Trophoblast cell (in vitro differentiated cells and primary cell): ENCODE measurements at regions not wholly inside any gene's neighbourhood (a gene's known extent, or its start where the extent isn't known, plus 50 kb on each side); places are given as distances from the start of the nearest gene placed in this dataset.

Experiments
- DNase-seq, 2 donors: peaks; one replicate each; pipeline ENCODE4 v3.0.0-alpha.2; 2016
- H2AFZ ChIP-seq: 2 replicates; pipeline ENCODE4 v1.6.1; 2013; ENCODE audit warnings: low read length, moderate library complexity, mild to moderate bottlenecking; ENCODE audit not compliant: insufficient read depth, poor library complexity
- H2AK5ac ChIP-seq: 2 replicates; pipeline ENCODE4 v1.6.1; 2013; ENCODE audit warnings: mild to moderate bottlenecking, low read length
- H2BK120ac ChIP-seq: 2 replicates; pipeline ENCODE4 v1.6.1; 2013; ENCODE audit warnings: low read length, mild to moderate bottlenecking, moderate library complexity; ENCODE audit not compliant: insufficient read depth, poor library complexity
- H2BK12ac ChIP-seq: 2 replicates; pipeline ENCODE4 v1.6.1; 2013; ENCODE audit warnings: mild to moderate bottlenecking, low read length, moderate library complexity
- H2BK5ac ChIP-seq: 2 replicates; pipeline ENCODE4 v1.6.1; 2013; ENCODE audit warnings: low read length, low read depth, moderate library complexity, mild to moderate bottlenecking; ENCODE audit not compliant: poor library complexity
- H3K14ac ChIP-seq: 2 replicates; pipeline ENCODE4 v1.6.1; 2013; ENCODE audit warnings: mild to moderate bottlenecking, low read length
- H3K18ac ChIP-seq: 2 replicates; pipeline ENCODE4 v1.6.1; 2013; ENCODE audit warnings: mild to moderate bottlenecking, low read length
- H3K23ac ChIP-seq: 2 replicates; pipeline ENCODE4 v1.6.1; 2013; ENCODE audit warnings: low read length
- H3K27ac ChIP-seq: 2 replicates; pipeline ENCODE4 v1.5.1; 2013; ENCODE audit warnings: low read depth, mild to moderate bottlenecking, inconsistent platforms, low read length, moderate library complexity
- H3K27me3 ChIP-seq: 2 replicates; pipeline ENCODE4 v1.6.1; 2013; ENCODE audit warnings: inconsistent platforms, mild to moderate bottlenecking, low read length, moderate library complexity; ENCODE audit not compliant: insufficient read depth
- H3K36me3 ChIP-seq, 2 experiments: 1 replicate in 1 of 2; 2 replicates in 1 of 2; pipeline ENCODE4 v1.6.1; 2013; ENCODE audit warnings: low read length in 2 of 2, mild to moderate bottlenecking in 2 of 2, moderate library complexity in 1 of 2; ENCODE audit not compliant: insufficient read depth in 2 of 2, control insufficient read depth in 1 of 2
- H3K4ac ChIP-seq: 2 replicates; pipeline ENCODE4 v1.6.1; 2013; ENCODE audit warnings: low read depth, mild to moderate bottlenecking, low read length, moderate library complexity
- H3K4me1 ChIP-seq, 2 experiments: 1 replicate in 1 of 2; 2 replicates in 1 of 2; pipeline ENCODE4 v1.6.1; 2013; ENCODE audit warnings: low read length in 2 of 2, mild to moderate bottlenecking in 2 of 2, moderate library complexity in 1 of 2; ENCODE audit not compliant: insufficient read depth in 2 of 2, control insufficient read depth in 1 of 2
- H3K4me2 ChIP-seq: 2 replicates; pipeline ENCODE4 v1.6.1; 2013; ENCODE audit warnings: inconsistent platforms, mild to moderate bottlenecking, low read length, moderate library complexity
- H3K4me3 ChIP-seq: 2 replicates; pipeline ENCODE4 v1.5.1; 2013; ENCODE audit warnings: mild to moderate bottlenecking, low read depth, low read length, inconsistent platforms
- H3K79me1 ChIP-seq: one replicate; pipeline ENCODE4 v1.6.1; 2013; ENCODE audit warnings: low read length
- H3K79me2 ChIP-seq: 2 replicates; pipeline ENCODE4 v1.6.1; 2013; ENCODE audit warnings: low read length, mild to moderate bottlenecking; ENCODE audit not compliant: control insufficient read depth, insufficient read depth, poor library complexity
- H3K9ac ChIP-seq: 2 replicates; pipeline ENCODE4 v1.6.1; 2013; ENCODE audit warnings: mild to moderate bottlenecking, low read length
- H3K9me3 ChIP-seq: 2 replicates; pipeline ENCODE4 v1.6.1; 2013; ENCODE audit warnings: low read depth, mild to moderate bottlenecking, control low read depth, inconsistent platforms, low read length; ENCODE audit not compliant: insufficient read depth
- H4K12ac ChIP-seq: 2 replicates; pipeline ENCODE4 v1.6.1; 2013; ENCODE audit warnings: low read depth, mild to moderate bottlenecking, low read length, moderate library complexity
- H4K8ac ChIP-seq: 2 replicates; pipeline ENCODE4 v1.6.1; 2013; ENCODE audit warnings: low read depth, mild to moderate bottlenecking, low read length, moderate library complexity
- H4K91ac ChIP-seq: one replicate; pipeline ENCODE4 v1.6.1; 2013; ENCODE audit warnings: low read depth, mild to moderate bottlenecking, low read length, moderate library complexity
- WGBS: extraction: QIAGEN DNeasy Blood & Tissue Kit; methylation state at CpG from one replicate; pipeline ENCODE4 v1.1.7; 2013; ENCODE audit warnings: missing lambda C conversion rate; ENCODE audit not compliant: insufficient read length, insufficient coverage; ENCODE audit errors: extremely low coverage; 5-methylcytosine and 5-hydroxymethylcytosine counted together

- Histone ChIP-seq H4K91ac (no peak overlapping the region), H3K27me3 (no peaks in the 10 kb centered on the region), H4K12ac (no peak overlapping the region), H3K9ac (no peak overlapping the region), H3K79me2 (no peaks in the 10 kb centered on the region), H3K36me3 (no peaks in the 10 kb centered on the region), H2BK12ac (no peak overlapping the region), H3K9me3 (no peaks in the 10 kb centered on the region), H2BK5ac (no peak overlapping the region), H2AFZ (no peak overlapping the region), H3K4ac (no peak overlapping the region), H3K27ac (no peak overlapping the region), H2BK120ac (no peak overlapping the region), H3K23ac (no peak overlapping the region), H3K4me2 (no peak overlapping the region), H3K4me1 (no peaks in the 10 kb centered on the region), H2AK5ac (no peak overlapping the region), H3K4me3 (no peak overlapping the region), H4K8ac (no peak overlapping the region), H3K79me1 (no peaks in the 10 kb centered on the region), H3K18ac (no peak overlapping the region), H3K14ac (no peak overlapping the region)
- WGBS = no CpG with 5 or more reads among the region's 2 CpGs
- DNase-seq = no peak
Observed at GRCh38 chr12:127393896-127394295, 873.1 kb upstream of the TMEM132C start.

- no peaks in the 10 kb centered on the region for H3K27me3 ChIP-seq
- H2BK12ac ChIP-seq = no peak overlapping the region
- peaks cover 0 to 2% of the 10 kb centered on the region in 2 experiments for H3K4me1 ChIP-seq
- no peaks in the 10 kb centered on the region for H3K9me3 ChIP-seq
- H2AFZ ChIP-seq = no peak overlapping the region
- H2AK5ac ChIP-seq = no peak overlapping the region
- WGBS = no CpG with 5 or more reads among the region's 5 CpGs
- no peak overlapping the region for H3K4ac ChIP-seq
- H2BK5ac ChIP-seq = no peak overlapping the region
- H3K14ac ChIP-seq = no peak overlapping the region
- H3K4me2 ChIP-seq = no peak overlapping the region
- no peak overlapping the region for H3K9ac ChIP-seq
- no peaks in the 10 kb centered on the region for H3K79me1 ChIP-seq
- H3K27ac ChIP-seq = no peak overlapping the region
- H3K36me3 ChIP-seq = no peaks in the 10 kb centered on the region
- H4K12ac ChIP-seq = no peak overlapping the region
- no peak overlapping the region for H3K23ac ChIP-seq
- no peak overlapping the region for H4K8ac ChIP-seq
- no peak overlapping the region for H2BK120ac ChIP-seq
- no peak overlapping the region for H3K4me3 ChIP-seq
- H3K18ac ChIP-seq = no peak overlapping the region
- no peak overlapping the region for H4K91ac ChIP-seq
- no peaks in the 10 kb centered on the region for H3K79me2 ChIP-seq
- DNase-seq = no peak
Observed at GRCh38 chr12:127396734-127397133, 870.2 kb upstream of the TMEM132C start.

- no peak overlapping the region for H4K91ac ChIP-seq
- WGBS = no CpG with 5 or more reads among the region's 10 CpGs
Observed at GRCh38 chr12:127398016-127398710, 868.8 kb upstream of the TMEM132C start.

GRCh38 chr12:127399451-127399850, 867.5 kb upstream of the TMEM132C start:
- Histone ChIP-seq H3K27me3 (no peaks in the 10 kb centered on the region), H3K36me3 (no peaks in the 10 kb centered on the region), H4K8ac (no peak overlapping the region), H3K4me2 (no peak overlapping the region), H3K9me3 (no peaks in the 10 kb centered on the region), H4K91ac (no peak overlapping the region), H2BK5ac (no peak overlapping the region), H3K23ac (no peak overlapping the region), H2AK5ac (no peak overlapping the region), H2BK120ac (no peak overlapping the region), H3K18ac (no peak overlapping the region), H3K14ac (no peak overlapping the region), H3K4me1 (peaks cover 0 to 2% of the 10 kb centered on the region in 2 experiments), H3K4ac (no peak overlapping the region), H3K27ac (no peak overlapping the region), H3K4me3 (no peak overlapping the region), H3K79me2 (no peaks in the 10 kb centered on the region), H3K9ac (no peak overlapping the region), H4K12ac (no peak overlapping the region), H2AFZ (no peak overlapping the region), H2BK12ac (no peak overlapping the region), H3K79me1 (no peaks in the 10 kb centered on the region)
- DNase-seq = no peak
- WGBS = no CpG with 5 or more reads among the region's 3 CpGs

More at GRCh38 chr12:127398016-127398710, 868.8 kb upstream of the TMEM132C start:
- H3K79me1 ChIP-seq = no peaks in the 10 kb centered on the region
- no peak overlapping the region for H3K18ac ChIP-seq
- H2AK5ac ChIP-seq = no peak overlapping the region
- no peaks in the 10 kb centered on the region for H3K27me3 ChIP-seq
- H3K9me3 ChIP-seq = no peaks in the 10 kb centered on the region
- no peak for DNase-seq
- H4K12ac ChIP-seq = no peak overlapping the region
- H3K14ac ChIP-seq = no peak overlapping the region
- H3K9ac ChIP-seq = no peak overlapping the region
- no peak overlapping the region for H3K27ac ChIP-seq
- no peak overlapping the region for H2BK12ac ChIP-seq
- no peak overlapping the region for H3K4me3 ChIP-seq
- H3K4ac ChIP-seq = no peak overlapping the region
- H3K23ac ChIP-seq = no peak overlapping the region
- H3K36me3 ChIP-seq = no peaks in the 10 kb centered on the region
- H2BK5ac ChIP-seq = no peak overlapping the region
- no peak overlapping the region for H2BK120ac ChIP-seq
- no peak overlapping the region for H4K8ac ChIP-seq
- H3K79me2 ChIP-seq = no peaks in the 10 kb centered on the region
- no peak overlapping the region for H3K4me2 ChIP-seq
- H2AFZ ChIP-seq = no peak overlapping the region
- H3K4me1 ChIP-seq = peaks cover 0 to 2% of the 10 kb centered on the region in 2 experiments
